ENCODE measurements at regions not wholly inside any gene's neighbourhood (a gene's known extent, or its start where the extent isn't known, plus 50 kb on each side); places are given as distances from the start of the nearest gene placed in this dataset.

DNA sequence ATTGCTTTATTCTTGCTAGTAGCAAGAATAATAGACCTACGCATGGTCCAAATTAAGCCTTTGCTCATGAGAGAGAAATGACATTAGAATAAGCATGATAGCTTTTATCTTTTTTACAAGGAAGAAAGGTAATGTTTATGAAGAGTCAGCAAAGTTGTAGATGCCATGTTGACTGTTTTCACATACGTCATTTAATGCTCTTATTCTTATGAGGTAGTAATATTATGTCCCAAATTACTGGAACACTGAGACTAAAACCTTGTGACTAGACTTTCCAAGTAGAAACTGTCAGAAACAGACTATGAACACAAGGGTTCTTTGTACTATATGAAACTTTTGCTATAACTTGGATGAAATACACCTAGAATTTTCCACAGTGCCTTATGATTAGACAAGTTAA lies 552.8 kb upstream of the SLC8A1 start:
- TF ChIP-seq, protein P1, sequence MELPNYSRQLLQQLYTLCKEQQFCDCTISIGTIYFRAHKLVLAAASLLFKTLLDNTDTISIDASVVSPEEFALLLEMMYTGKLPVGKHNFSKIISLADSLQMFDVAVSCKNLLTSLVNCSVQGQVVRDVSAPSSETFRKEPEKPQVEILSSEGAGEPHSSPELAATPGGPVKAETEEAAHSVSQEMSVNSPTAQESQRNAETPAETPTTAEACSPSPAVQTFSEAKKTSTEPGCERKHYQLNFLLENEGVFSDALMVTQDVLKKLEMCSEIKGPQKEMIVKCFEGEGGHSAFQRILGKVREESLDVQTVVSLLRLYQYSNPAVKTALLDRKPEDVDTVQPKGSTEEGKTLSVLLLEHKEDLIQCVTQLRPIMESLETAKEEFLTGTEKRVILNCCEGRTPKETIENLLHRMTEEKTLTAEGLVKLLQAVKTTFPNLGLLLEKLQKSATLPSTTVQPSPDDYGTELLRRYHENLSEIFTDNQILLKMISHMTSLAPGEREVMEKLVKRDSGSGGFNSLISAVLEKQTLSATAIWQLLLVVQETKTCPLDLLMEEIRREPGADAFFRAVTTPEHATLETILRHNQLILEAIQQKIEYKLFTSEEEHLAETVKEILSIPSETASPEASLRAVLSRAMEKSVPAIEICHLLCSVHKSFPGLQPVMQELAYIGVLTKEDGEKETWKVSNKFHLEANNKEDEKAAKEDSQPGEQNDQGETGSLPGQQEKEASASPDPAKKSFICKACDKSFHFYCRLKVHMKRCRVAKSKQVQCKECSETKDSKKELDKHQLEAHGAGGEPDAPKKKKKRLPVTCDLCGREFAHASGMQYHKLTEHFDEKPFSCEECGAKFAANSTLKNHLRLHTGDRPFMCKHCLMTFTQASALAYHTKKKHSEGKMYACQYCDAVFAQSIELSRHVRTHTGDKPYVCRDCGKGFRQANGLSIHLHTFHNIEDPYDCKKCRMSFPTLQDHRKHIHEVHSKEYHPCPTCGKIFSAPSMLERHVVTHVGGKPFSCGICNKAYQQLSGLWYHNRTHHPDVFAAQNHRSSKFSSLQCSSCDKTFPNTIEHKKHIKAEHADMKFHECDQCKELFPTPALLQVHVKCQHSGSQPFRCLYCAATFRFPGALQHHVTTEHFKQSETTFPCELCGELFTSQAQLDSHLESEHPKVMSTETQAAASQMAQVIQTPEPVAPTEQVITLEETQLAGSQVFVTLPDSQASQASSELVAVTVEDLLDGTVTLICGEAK (IDR thresholded peaks at IDR 0.05; ENCODE audit: borderline replicate concordance): no peak
- no peak for TF ChIP-seq CBX5 (IDR thresholded peaks at IDR 0.05; ENCODE audit: low read depth)

Measured in GM12878 (cell line).